GM12873 (cell line): ENCODE measurements at regions not wholly inside any gene's neighbourhood (a gene's known extent, or its start where the extent isn't known, plus 50 kb on each side); places are given as distances from the start of the nearest gene placed in this dataset.

ENCODE experiments used
- CTCF ChIP-seq: IDR thresholded peaks from 2 replicates; pipeline ENCODE4 v1.5.1; 2012; ENCODE audit warnings: low read depth, mild to moderate bottlenecking, moderate library complexity, low read length, control low read depth; ENCODE audit not compliant: insufficient read depth; ENCODE audit errors: missing control alignments

- no peak for TF ChIP-seq CTCF
Measured at GRCh38 chr11:38646382-38646781, 2048.3 kb upstream of the RAG2 start.

- no peak for TF ChIP-seq CTCF
Measured at GRCh38 chr11:38640854-38641253, 2042.8 kb upstream of the RAG2 start.

GRCh38 chr11:38612701-38613100, 2014.7 kb upstream of the RAG2 start:
- no peak for TF ChIP-seq CTCF

GRCh38 chr11:38598418-38598817, 2000.4 kb upstream of the RAG2 start:
- TF ChIP-seq CTCF, result no peak

- no peak for TF ChIP-seq CTCF
Measured at GRCh38 chr11:38594895-38595294, 1996.9 kb upstream of the RAG2 start.

GRCh38 chr11:38593649-38594048, 1995.6 kb upstream of the RAG2 start:
- TF ChIP-seq CTCF, result no peak

- no peak for TF ChIP-seq CTCF
Measured at GRCh38 chr11:38582756-38583155, 1984.7 kb upstream of the RAG2 start.
